Adrenal gland (tissue), 5 donors: ENCODE measurements at regions not wholly inside any gene's neighbourhood (a gene's known extent, or its start where the extent isn't known, plus 50 kb on each side); places are given as distances from the start of the nearest gene placed in this dataset.

Experiments used
- CTCF ChIP-seq, 6 experiments: fragments of 450-650 bp in 4 of 6; fragments of 200-600 bp in 2 of 6; sonication (generic) in 1 of 6; IDR thresholded peaks; 1 replicate in 5 of 6; 2 replicates in 1 of 6; pipeline versions ENCODE4 v1.5.1 to v1.8.0; 2016 to 2021; ENCODE audit warnings: antibody characterized with exemption in 6 of 6, mild to moderate bottlenecking in 2 of 6, moderate library complexity in 1 of 6
- POLR2A ChIP-seq, 2 donors: fragments of 450-650 bp; IDR thresholded peaks; one replicate each; pipeline ENCODE4 v1.6.1; 2017; ENCODE audit warnings: antibody characterized with exemption in 2 of 2, mild to moderate bottlenecking in 2 of 2, moderate library complexity in 1 of 2
- donor health status: DM: no; HTN: no; CAD: no.

GRCh38 chr17:77307479-77308198 is 166.9 kb downstream of the SEC14L1 start:
- TF ChIP-seq CTCF (IDR thresholded peaks at IDR 0.05) (no peak), POLR2A (IDR thresholded peaks at IDR 0.05) (no peak)
